OCI-LY7 (cell line): ENCODE measurements at regions not wholly inside any gene's neighbourhood (a gene's known extent, or its start where the extent isn't known, plus 50 kb on each side); places are given as distances from the start of the nearest gene placed in this dataset.

Experiments used
- BruUV-seq: library from RNA; stranded (reverse); fragments of 400-500 nt; replicated peaks from 2 replicates; lab custom pipeline; 2021; lab: Mats Ljungman, UMichigan
- CTCF ChIA-PET: fragments of 300-600 bp; sonication (Branson Sonifier 250); formaldehyde crosslinking; loops from one replicate; lab custom pipeline; 2022; ENCODE audit warnings: antibody characterized with exemption; ENCODE audit not compliant: unreplicated experiment; lab: Charles Lee
- POLR2A ChIA-PET: fragments of 300-600 bp; sonication (Branson Sonifier 250); formaldehyde crosslinking; loops from one replicate; lab custom pipeline; 2022; ENCODE audit warnings: antibody characterized with exemption; lab: Charles Lee
- DNase-seq: peaks from one replicate; pipeline ENCODE4 v3.0.0-alpha.2; 2015; ENCODE audit warnings: low spot score
- H2AFZ ChIP-seq: fragments of 200-600 bp; sonication (generic), shearing (Covaris generic); 2 replicates; pipeline ENCODE4 v1.6.1; 2014; ENCODE audit warnings: mild to moderate bottlenecking, antibody characterized with exemption, low read length, moderate library complexity
- H3K27ac ChIP-seq: fragments of 200-600 bp; sonication (generic); 2 replicates; pipeline ENCODE4 v1.5.1; 2014; ENCODE audit warnings: mixed run types, low read depth, mild to moderate bottlenecking, moderate library complexity, low read length, inconsistent platforms; ENCODE audit not compliant: poor library complexity, severe bottlenecking
- H3K36me3 ChIP-seq: fragments of 200-600 bp; sonication (generic); 2 replicates; pipeline ENCODE4 v1.6.1; 2014; ENCODE audit warnings: mild to moderate bottlenecking, antibody characterized with exemption, low read length, moderate library complexity, mixed read lengths; ENCODE audit not compliant: insufficient read depth
- H3K4me1 ChIP-seq: fragments of 200-600 bp; sonication (generic); 2 replicates; pipeline ENCODE4 v1.5.1; 2014; ENCODE audit warnings: mild to moderate bottlenecking, low read length; ENCODE audit not compliant: insufficient read depth, poor library complexity, severe bottlenecking
- H3K4me2 ChIP-seq: fragments of 200-600 bp; sonication (generic); 2 replicates; pipeline ENCODE4 v1.6.1; 2014; ENCODE audit warnings: mild to moderate bottlenecking, low read length
- H3K4me3 ChIP-seq: fragments of 200-600 bp; sonication (generic); 2 replicates; pipeline ENCODE4 v1.5.1; 2014; ENCODE audit warnings: mild to moderate bottlenecking, low read depth, low read length; ENCODE audit not compliant: poor library complexity, severe bottlenecking
- H3K79me2 ChIP-seq: fragments of 200-600 bp; sonication (generic); 2 replicates; pipeline ENCODE4 v1.6.1; 2016; ENCODE audit warnings: low read depth, mild to moderate bottlenecking, low read length, moderate library complexity, mixed read lengths; ENCODE audit not compliant: insufficient read depth
- H3K9me2 ChIP-seq: fragments of 200-600 bp; sonication (generic); 2 replicates; pipeline ENCODE4 v1.6.1; 2016; ENCODE audit warnings: mild to moderate bottlenecking, low read length, mixed read lengths; ENCODE audit not compliant: insufficient read depth
- H3K9me3 ChIP-seq: fragments of 200-600 bp; sonication (generic); 2 replicates; pipeline ENCODE4 v1.6.1; 2014; ENCODE audit warnings: mild to moderate bottlenecking, mixed run types, low read length, mixed read lengths
- H4K20me1 ChIP-seq: fragments of 200-600 bp; sonication (generic); 2 replicates; pipeline ENCODE4 v1.6.1; 2014; ENCODE audit warnings: mild to moderate bottlenecking, antibody characterized with exemption, low read length, moderate library complexity, mixed read lengths; ENCODE audit not compliant: insufficient read depth
- EZH2phosphoT487 ChIP-seq: fragments of 200-600 bp; sonication (generic); IDR thresholded peaks from 2 replicates; pipeline ENCODE4 v1.6.1; 2018; ENCODE audit warnings: low read depth, borderline replicate concordance, mild to moderate bottlenecking, mixed run types, antibody characterized with exemption, low read length, moderate library complexity, mixed read lengths
- intact Hi-C: fragments of 100-400 bp; cut with micrococcal nuclease; formaldehyde crosslinking; loops from one replicate; pipeline ENCODE4 v1.10.0; 2022; ENCODE audit not compliant: unreplicated experiment
- TF ChIP-seq, protein P1 (sequence below): fragments of 200-600 bp; sonication (generic); conservative IDR thresholded peaks from 2 replicates; pipeline ENCODE4 v1.5.1; 2014; ENCODE audit warnings: mild to moderate bottlenecking, antibody characterized with exemption, low read length, moderate library complexity, mixed read lengths

- Histone ChIP-seq H3K79me2 (no peaks in the 10 kb centered on the region), H4K20me1 (no peaks in the 10 kb centered on the region), H3K9me2 (no peaks in the 10 kb centered on the region), H3K4me2 (no peak overlapping the region), H3K27ac (no peak overlapping the region), H3K4me3 (no peak overlapping the region), H2AFZ (no peak overlapping the region), H3K36me3 (no peaks in the 10 kb centered on the region), H3K9me3 (0 out of 2 replicates have a peak, but pooled peaks cover 7% of the 10 kb centered on the region), H3K4me1 (peaks cover 48% of the 10 kb centered on the region)
- CTCF ChIA-PET = interaction anchor here (0.6 kb wide), 1 partner anchor 527 kb away, joined by 3 read pairs; no protein-coding TSS in a partner anchor
- no peak for DNase-seq
- no peak for TF ChIP-seq EZH2phosphoT487
- TF ChIP-seq, protein P1, sequence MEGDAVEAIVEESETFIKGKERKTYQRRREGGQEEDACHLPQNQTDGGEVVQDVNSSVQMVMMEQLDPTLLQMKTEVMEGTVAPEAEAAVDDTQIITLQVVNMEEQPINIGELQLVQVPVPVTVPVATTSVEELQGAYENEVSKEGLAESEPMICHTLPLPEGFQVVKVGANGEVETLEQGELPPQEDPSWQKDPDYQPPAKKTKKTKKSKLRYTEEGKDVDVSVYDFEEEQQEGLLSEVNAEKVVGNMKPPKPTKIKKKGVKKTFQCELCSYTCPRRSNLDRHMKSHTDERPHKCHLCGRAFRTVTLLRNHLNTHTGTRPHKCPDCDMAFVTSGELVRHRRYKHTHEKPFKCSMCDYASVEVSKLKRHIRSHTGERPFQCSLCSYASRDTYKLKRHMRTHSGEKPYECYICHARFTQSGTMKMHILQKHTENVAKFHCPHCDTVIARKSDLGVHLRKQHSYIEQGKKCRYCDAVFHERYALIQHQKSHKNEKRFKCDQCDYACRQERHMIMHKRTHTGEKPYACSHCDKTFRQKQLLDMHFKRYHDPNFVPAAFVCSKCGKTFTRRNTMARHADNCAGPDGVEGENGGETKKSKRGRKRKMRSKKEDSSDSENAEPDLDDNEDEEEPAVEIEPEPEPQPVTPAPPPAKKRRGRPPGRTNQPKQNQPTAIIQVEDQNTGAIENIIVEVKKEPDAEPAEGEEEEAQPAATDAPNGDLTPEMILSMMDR = no peak
- POLR2A ChIA-PET = interaction anchor here (0.6 to 2.1 kb wide), 6 partner anchors 11 to 192 kb away, joined by 3 to 8 read pairs (median 4); no protein-coding TSS in a partner anchor
- BruUV-seq = no TSS peak
- intact Hi-C loops = no loop called here
Measured at GRCh38 chr12:94789510-94790225, 139.3 kb upstream of the TMCC3 start.

GRCh38 chr12:94788298-94788697, 137.9 kb upstream of the TMCC3 start:
- Histone ChIP-seq H3K4me2 (no peak overlapping the region), H3K9me2 (no peaks in the 10 kb centered on the region), H3K4me3 (no peak overlapping the region), H2AFZ (no peak overlapping the region), H4K20me1 (no peaks in the 10 kb centered on the region), H3K4me1 (peaks cover 52% of the 10 kb centered on the region), H3K27ac (no peak overlapping the region), H3K79me2 (no peaks in the 10 kb centered on the region), H3K9me3 (0 out of 2 replicates have a peak, but pooled peaks cover 7% of the 10 kb centered on the region), H3K36me3 (no peaks in the 10 kb centered on the region)
- DNase-seq = no peak
- ChIA-PET POLR2A (interaction anchor here (0.6 to 2.1 kb wide), 13 partner anchors 9 to 78 kb away, joined by 3 to 8 read pairs (median 4); no protein-coding TSS in a partner anchor), CTCF (interaction anchor here (1.0 kb wide), 1 partner anchor 10 kb away, joined by 3 read pairs; no protein-coding TSS in a partner anchor)
- intact Hi-C loops = no loop called here
- no TSS peak for BruUV-seq
- TF ChIP-seq, protein P1 = no peak

GRCh38 chr12:94786906-94787305, 136.5 kb upstream of the TMCC3 start:
- H3K79me2 ChIP-seq = no peaks in the 10 kb centered on the region
- POLR2A ChIA-PET = interaction anchor here (1.0 to 1.8 kb wide), 4 partner anchors 11 to 30 kb away, joined by 3 to 6 read pairs (median 4); no protein-coding TSS in a partner anchor

More at GRCh38 chr12:94786906-94787305, 136.5 kb upstream of the TMCC3 start:
- DNase-seq = no peak
- no TSS peak for BruUV-seq
- Histone ChIP-seq H3K9me2 (no peaks in the 10 kb centered on the region), H3K4me3 (no peak overlapping the region), H3K4me1 (peaks cover 47% of the 10 kb centered on the region), H3K4me2 (no peak overlapping the region), H4K20me1 (no peaks in the 10 kb centered on the region), H3K9me3 (peaks cover 14% of the 10 kb centered on the region; the same call in 1 of the 2 replicates), H3K27ac (no peak overlapping the region), H3K36me3 (peaks cover 4% of the 10 kb centered on the region; the same call in 1 of the 2 replicates), H2AFZ (no peak overlapping the region)
- TF ChIP-seq EZH2phosphoT487 = no peak
- TF ChIP-seq, protein P1 = no peak
- CTCF ChIA-PET = no interaction called here
- intact Hi-C loops = no loop called here
